ENCODE measurements at regions not wholly inside any gene's neighbourhood (a gene's known extent, or its start where the extent isn't known, plus 50 kb on each side); places are given as distances from the start of the nearest gene placed in this dataset.
"Not testable (repeated sequence)": the region's sequence is repeated elsewhere in the genome, so short reads cannot be mapped to it uniquely, and the experiment has no call there.

- no peak for DNase-seq
Measured at GRCh38 chr6:71733970-71734899, 152.1 kb upstream of the RIMS1 start.

GRCh38 chr6:71737953-71738352 lies 148.4 kb upstream of the RIMS1 start:
- DNase-seq = no peak

- DNase-seq = no peak
Measured at GRCh38 chr6:71745525-71745924, 140.8 kb upstream of the RIMS1 start.

- DNase-seq = no peak
Measured at GRCh38 chr6:71766146-71766760, 120.1 kb upstream of the RIMS1 start.

- no peak for DNase-seq
Measured at GRCh38 chr6:71766796-71767195, 119.6 kb upstream of the RIMS1 start.

- DNase-seq = no peak
Measured at GRCh38 chr6:71768356-71768755, 118.0 kb upstream of the RIMS1 start.

- no peak for DNase-seq
Measured at GRCh38 chr6:71808865-71809264, 77.5 kb upstream of the RIMS1 start.

- no peak for DNase-seq
Measured at GRCh38 chr6:71810880-71811279, 75.5 kb upstream of the RIMS1 start.

GRCh38 chr6:71822625-71823024 lies 63.7 kb upstream of the RIMS1 start:
- no peak for DNase-seq

- DNase-seq = not testable (repeated sequence)
Measured at GRCh38 chr6:71832110-71832764, 54.1 kb upstream of the RIMS1 start.
